GM12891 (cell line): ENCODE measurements at regions not wholly inside any gene's neighbourhood (a gene's known extent, or its start where the extent isn't known, plus 50 kb on each side); places are given as distances from the start of the nearest gene placed in this dataset.

Experiments used
- DNase-seq: peaks from one replicate; pipeline ENCODE4 v3.0.0; 2011; ENCODE audit warnings: low spot score; ENCODE audit not compliant: insufficient read length
- FAIRE-seq: peaks from 2 replicates; lab custom pipeline; 2011; peaks lifted over from hg19 to GRCh38; lab: Jason Lieb, UNC
- PAX5 ChIP-seq: IDR thresholded peaks from 2 replicates; pipeline ENCODE4 v1.6.1; 2011; ENCODE audit warnings: low read length, moderate library complexity, mild to moderate bottlenecking; ENCODE audit not compliant: insufficient read depth, severe bottlenecking
- POLR2A ChIP-seq: IDR thresholded peaks from 2 replicates; pipeline ENCODE4 v1.6.1; 2011; ENCODE audit warnings: low read depth, low read length, control low read depth
- POLR2AphosphoS5 ChIP-seq: IDR thresholded peaks from 2 replicates; pipeline ENCODE4 v1.6.1; 2011; ENCODE audit warnings: low read depth, low read length, control low read depth
- POU2F2 ChIP-seq: IDR thresholded peaks from 2 replicates; pipeline ENCODE4 v1.6.1; 2011; ENCODE audit warnings: low read depth, mild to moderate bottlenecking, control low read depth, low read length, moderate library complexity
- SPI1 ChIP-seq: IDR thresholded peaks from 2 replicates; pipeline ENCODE4 v1.6.1; 2011; ENCODE audit warnings: low read depth, low read length, control low read depth
- TAF1 ChIP-seq: IDR thresholded peaks from 2 replicates; pipeline ENCODE4 v1.6.1; 2011; ENCODE audit warnings: low read depth, low read length, control low read depth

GRCh38 chr5:1709171-1709803, 90.3 kb downstream of the MRPL36 start:
- no peak for TF ChIP-seq POLR2A
- no peak for TF ChIP-seq POU2F2
- TF ChIP-seq SPI1 = no peak
- no peak for TF ChIP-seq PAX5
- TF ChIP-seq TAF1 = no peak
- no peak for TF ChIP-seq POLR2AphosphoS5
- DNase-seq (no peak), FAIRE-seq (no peak)

GRCh38 chr5:1708592-1709141, 91.0 kb downstream of the MRPL36 start:
- FAIRE-seq = no peak
- no peak for DNase-seq
- TF ChIP-seq PAX5 (no peak), POLR2AphosphoS5 (no peak), TAF1 (no peak)

DNA sequence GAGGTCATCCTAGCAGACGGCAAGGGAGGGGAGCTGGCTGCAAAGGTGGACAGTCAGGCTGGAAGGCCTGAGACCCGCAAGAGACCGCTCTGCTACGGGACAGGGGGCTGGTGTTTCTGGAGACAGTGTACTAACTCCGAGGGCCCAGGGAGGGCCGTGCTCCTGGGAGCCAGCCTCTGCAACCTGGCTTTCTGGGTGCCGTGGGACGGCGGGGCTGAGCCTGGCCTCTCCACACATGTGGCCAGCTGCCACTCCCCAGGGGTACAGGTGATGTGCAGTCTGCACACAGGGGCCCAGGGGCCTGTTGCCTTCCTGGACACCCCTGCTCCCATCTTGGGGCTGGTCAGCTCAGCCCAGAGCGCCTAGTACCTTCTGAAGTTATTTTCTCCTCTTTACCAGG, 92.2 kb downstream of the MRPL36 start:
- FAIRE-seq (no peak), DNase-seq (no peak)
- TF ChIP-seq POLR2A (no peak), PAX5 (no peak), TAF1 (no peak), POLR2AphosphoS5 (no peak)

- FAIRE-seq (no peak), DNase-seq (no peak)
- TF ChIP-seq PAX5 (no peak), POLR2A (no peak), POU2F2 (no peak)
These were observed 93.2 kb downstream of the MRPL36 start for GRCh38 chr5:1706428-1706827.

DNA sequence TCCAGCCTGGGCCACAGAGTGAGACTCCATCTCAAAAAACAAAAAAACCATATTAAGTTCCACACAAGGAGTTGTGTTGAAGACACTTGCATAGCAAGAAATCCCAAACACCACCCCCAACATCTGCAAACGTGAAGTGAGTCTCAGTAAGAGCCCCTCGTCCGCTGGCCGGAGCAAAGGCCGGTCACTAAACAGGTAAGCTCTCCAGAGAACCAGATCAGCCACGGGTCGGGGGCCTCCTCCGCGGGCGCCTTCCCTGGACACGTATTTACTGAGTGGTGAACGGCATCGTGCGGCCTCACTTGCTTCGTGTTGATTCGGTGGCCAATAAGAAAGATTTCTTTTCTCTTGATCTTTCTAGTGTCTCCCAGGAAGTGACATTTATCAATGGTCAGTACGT, 93.6 kb downstream of the MRPL36 start:
- FAIRE-seq = no peak
- no peak for DNase-seq
- TF ChIP-seq POLR2AphosphoS5 = no peak
- no peak for TF ChIP-seq TAF1

DNA sequence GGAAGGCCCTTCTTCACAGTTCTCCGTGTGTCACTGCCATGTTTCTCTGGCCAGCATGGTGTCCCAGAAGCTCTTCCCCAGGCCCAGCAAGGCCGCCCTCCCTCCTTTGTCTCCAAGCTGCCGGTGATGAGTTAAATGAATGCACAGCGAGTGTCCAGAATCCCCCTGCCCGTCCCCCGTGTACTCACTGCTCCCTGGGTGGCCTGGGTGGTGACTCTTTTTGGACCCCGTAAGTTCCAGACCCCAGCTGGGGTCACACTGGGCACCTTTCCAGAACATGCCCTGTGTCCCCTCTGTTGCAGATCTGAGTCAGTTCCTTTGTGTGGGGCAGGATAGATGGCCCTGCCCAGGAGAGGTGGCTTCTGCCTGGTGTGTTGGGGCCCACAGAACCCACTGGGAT, 95.0 kb downstream of the MRPL36 start:
- no peak for TF ChIP-seq POU2F2
- no peak for TF ChIP-seq POLR2A
- no peak for TF ChIP-seq POLR2AphosphoS5
- no peak for TF ChIP-seq SPI1
- TF ChIP-seq PAX5 = no peak
- TF ChIP-seq TAF1 = no peak
- FAIRE-seq = no peak

DNA sequence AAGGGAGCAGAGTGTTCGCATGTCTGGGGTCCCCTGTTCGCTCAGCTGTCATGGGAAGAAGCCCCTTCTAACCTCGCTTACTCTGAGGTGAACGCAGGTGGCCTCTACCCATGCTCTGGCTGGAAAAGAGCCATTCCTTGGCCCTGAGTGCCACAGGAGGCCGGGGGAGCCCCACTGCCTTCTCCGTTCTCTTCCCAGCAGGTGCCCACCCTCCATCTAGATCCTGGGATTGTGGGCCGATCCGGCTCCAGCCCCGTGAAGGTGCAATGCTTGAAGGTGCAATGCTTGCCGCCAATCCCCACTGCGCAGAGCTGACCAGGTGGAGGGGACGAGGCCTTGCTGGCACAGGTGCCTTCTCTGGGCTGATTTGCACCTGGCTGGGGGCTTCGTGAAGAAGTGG, 95.4 kb downstream of the MRPL36 start:
- TF ChIP-seq POU2F2 = no peak
- no peak for FAIRE-seq
- no peak for DNase-seq

More for the DNA sequence above, 95.0 kb downstream of the MRPL36 start:
- DNase-seq = no peak

DNA sequence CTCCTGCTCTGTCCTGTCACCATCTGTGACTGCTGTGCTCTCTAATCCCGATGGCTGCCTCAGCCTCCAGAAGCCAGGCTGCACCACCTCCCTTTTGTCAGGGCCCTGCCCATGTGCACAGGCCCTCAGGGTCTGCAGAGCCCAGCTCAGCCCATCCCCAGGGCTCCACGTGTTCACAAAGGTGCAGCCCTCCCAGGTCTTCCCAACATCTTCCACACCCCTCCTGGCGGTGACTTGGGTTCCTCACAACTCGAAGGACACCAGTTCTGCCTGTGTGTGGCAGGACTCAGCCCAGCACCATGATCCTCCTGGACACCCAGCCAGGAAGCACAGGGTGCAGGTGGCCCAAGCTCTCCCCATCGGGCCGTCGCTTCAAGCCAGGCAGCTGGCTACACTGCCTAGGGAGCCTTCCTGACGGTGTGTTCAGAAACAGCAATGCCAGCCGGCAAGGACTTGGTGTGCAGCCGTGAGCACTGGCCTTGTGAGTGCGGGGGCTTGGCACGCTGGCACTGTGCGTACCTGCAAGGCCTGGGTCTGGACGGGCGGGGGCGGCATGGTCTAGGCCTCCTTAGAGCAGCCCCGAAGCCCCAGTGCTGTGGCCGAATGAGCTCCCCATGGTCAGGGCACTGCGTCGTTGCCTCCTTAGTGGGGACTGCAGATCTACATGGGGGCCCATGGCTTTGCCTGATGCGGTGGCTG, 96.1 kb downstream of the MRPL36 start:
- TF ChIP-seq POLR2A (no peak), POLR2AphosphoS5 (no peak)
- DNase-seq = no peak
- FAIRE-seq = no peak

DNA sequence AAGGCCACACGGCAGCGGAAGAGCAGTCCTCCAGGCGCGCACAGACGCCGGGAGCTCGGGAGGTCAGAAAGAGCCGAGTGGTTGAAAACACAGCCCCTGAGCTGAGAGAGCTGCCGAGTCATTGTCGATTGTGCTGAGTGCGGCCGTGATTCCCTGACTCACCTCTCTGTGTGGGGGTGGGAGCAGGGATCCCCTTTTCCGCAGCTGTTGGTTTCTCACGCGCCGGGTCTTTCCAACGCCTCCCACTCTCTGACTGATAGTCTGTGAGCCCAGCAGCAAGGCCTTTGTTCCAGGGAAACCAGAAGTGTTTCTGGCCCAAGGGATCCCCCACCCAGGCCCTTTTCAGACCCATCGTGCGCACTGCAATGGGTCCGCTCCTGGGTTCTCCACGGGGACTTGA, 97.3 kb downstream of the MRPL36 start:
- no peak for DNase-seq
- no peak for FAIRE-seq
- no peak for TF ChIP-seq POLR2AphosphoS5
- TF ChIP-seq PAX5 = no peak
- TF ChIP-seq TAF1 = no peak
- no peak for TF ChIP-seq POU2F2
- no peak for TF ChIP-seq SPI1

- TF ChIP-seq POU2F2 (no peak), TAF1 (no peak), SPI1 (no peak), PAX5 (no peak), POLR2A (no peak), POLR2AphosphoS5 (no peak)
- DNase-seq = no peak
- no peak for FAIRE-seq
These were observed 97.8 kb downstream of the MRPL36 start for GRCh38 chr5:1701884-1702283.
